ENCODE measurements at regions not wholly inside any gene's neighbourhood (a gene's known extent, or its start where the extent isn't known, plus 50 kb on each side); places are given as distances from the start of the nearest gene placed in this dataset.
"Not testable (repeated sequence)": the region's sequence is repeated elsewhere in the genome, so short reads cannot be mapped to it uniquely, and the experiment has no call there.

GRCh38 chr2:38243186-38243880 lies 133.7 kb downstream of the ATL2 start:
- no peak for DNase-seq (ENCODE audit: low spot score)
- Mint-ChIP-seq H3K27me3 (ENCODE audit: low read depth) (no peaks in the 10 kb centered on the region), H3K4me1 (ENCODE audit: low read depth) (peaks cover 16% of the 10 kb centered on the region), H3K4me3 (ENCODE audit: unreplicated experiment) (no peak overlapping the region), H3K36me3 (ENCODE audit: low read depth) (no peaks in the 10 kb centered on the region), H3K27ac (ENCODE audit: unreplicated experiment) (no peak overlapping the region), H3K9me3 (ENCODE audit: low read depth) (no peaks in the 10 kb centered on the region)
- TF ChIP-seq, protein P1, sequence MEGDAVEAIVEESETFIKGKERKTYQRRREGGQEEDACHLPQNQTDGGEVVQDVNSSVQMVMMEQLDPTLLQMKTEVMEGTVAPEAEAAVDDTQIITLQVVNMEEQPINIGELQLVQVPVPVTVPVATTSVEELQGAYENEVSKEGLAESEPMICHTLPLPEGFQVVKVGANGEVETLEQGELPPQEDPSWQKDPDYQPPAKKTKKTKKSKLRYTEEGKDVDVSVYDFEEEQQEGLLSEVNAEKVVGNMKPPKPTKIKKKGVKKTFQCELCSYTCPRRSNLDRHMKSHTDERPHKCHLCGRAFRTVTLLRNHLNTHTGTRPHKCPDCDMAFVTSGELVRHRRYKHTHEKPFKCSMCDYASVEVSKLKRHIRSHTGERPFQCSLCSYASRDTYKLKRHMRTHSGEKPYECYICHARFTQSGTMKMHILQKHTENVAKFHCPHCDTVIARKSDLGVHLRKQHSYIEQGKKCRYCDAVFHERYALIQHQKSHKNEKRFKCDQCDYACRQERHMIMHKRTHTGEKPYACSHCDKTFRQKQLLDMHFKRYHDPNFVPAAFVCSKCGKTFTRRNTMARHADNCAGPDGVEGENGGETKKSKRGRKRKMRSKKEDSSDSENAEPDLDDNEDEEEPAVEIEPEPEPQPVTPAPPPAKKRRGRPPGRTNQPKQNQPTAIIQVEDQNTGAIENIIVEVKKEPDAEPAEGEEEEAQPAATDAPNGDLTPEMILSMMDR (IDR thresholded peaks at IDR 0.05), result no peak

- Mint-ChIP-seq H3K36me3 (ENCODE audit: low read depth) (no peaks in the 10 kb centered on the region), H3K4me3 (ENCODE audit: unreplicated experiment) (no peak overlapping the region), H3K4me1 (ENCODE audit: low read depth) (peaks cover 30% of the 10 kb centered on the region), H3K9me3 (ENCODE audit: low read depth) (peaks cover 6% of the 10 kb centered on the region), H3K27me3 (ENCODE audit: low read depth) (no peaks in the 10 kb centered on the region), H3K27ac (ENCODE audit: unreplicated experiment) (no peak overlapping the region)
- TF ChIP-seq, protein P1 (IDR thresholded peaks at IDR 0.05), result no peak
- DNase-seq (ENCODE audit: low spot score), result no peak
These were observed 137.6 kb downstream of the ATL2 start for GRCh38 chr2:38239452-38239851.

DNA sequence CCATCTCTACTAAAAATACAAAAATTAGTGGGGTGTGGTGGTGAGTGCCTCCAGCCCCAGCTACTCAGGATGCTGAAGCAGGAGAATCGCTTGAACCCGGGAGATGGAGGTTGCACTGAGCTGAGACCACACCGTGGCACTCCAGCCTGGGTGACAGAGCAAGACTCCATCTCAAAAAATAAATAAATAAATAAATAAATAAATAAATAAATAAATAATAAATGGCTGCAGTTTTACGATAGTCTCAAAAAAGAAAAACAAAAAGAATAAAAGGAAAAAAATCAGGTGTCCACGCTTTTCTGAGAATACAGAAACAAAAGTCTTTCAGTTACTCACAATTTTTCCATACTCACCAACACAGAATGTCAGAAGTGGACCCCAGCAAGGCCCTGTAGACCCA lies 138.4 kb downstream of the ATL2 start:
- not testable (repeated sequence) for DNase-seq (ENCODE audit: low spot score); H3K4me3 Mint-ChIP-seq (ENCODE audit: unreplicated experiment); H3K36me3 Mint-ChIP-seq (ENCODE audit: low read depth); H3K27me3 Mint-ChIP-seq (ENCODE audit: low read depth); H3K9me3 Mint-ChIP-seq (ENCODE audit: low read depth); H3K27ac Mint-ChIP-seq (ENCODE audit: unreplicated experiment)
- H3K4me1 Mint-ChIP-seq (ENCODE audit: low read depth), result peaks cover 37% of the 10 kb centered on the region

- Mint-ChIP-seq H3K4me1 (ENCODE audit: low read depth) (peaks cover 50% of the 10 kb centered on the region), H3K9me3 (ENCODE audit: low read depth) (peaks cover 8% of the 10 kb centered on the region), H3K36me3 (ENCODE audit: low read depth) (no peaks in the 10 kb centered on the region), H3K27ac (ENCODE audit: unreplicated experiment) (peak overlapping the region; percentile 71), H3K4me3 (ENCODE audit: unreplicated experiment) (no peak overlapping the region), H3K27me3 (ENCODE audit: low read depth) (no peaks in the 10 kb centered on the region)
- TF ChIP-seq, protein P1 (IDR thresholded peaks at IDR 0.05), result no peak
- no peak for DNase-seq (ENCODE audit: low spot score)
These were observed 139.8 kb downstream of the ATL2 start for GRCh38 chr2:38237311-38237710.

- TF ChIP-seq, protein P1 (IDR thresholded peaks at IDR 0.05), result peak; percentile 53
- peaks cover 44% of the 10 kb centered on the region for H3K4me1 Mint-ChIP-seq (ENCODE audit: low read depth)
- peak overlapping the region; percentile 65 for H3K27ac Mint-ChIP-seq (ENCODE audit: unreplicated experiment)
- H3K27me3 Mint-ChIP-seq (ENCODE audit: low read depth), result no peaks in the 10 kb centered on the region
- no peaks in the 10 kb centered on the region for H3K36me3 Mint-ChIP-seq (ENCODE audit: low read depth)
- DNase-seq (ENCODE audit: low spot score), result no peak
- H3K4me3 Mint-ChIP-seq (ENCODE audit: unreplicated experiment), result no peak overlapping the region
- peaks cover 8% of the 10 kb centered on the region for H3K9me3 Mint-ChIP-seq (ENCODE audit: low read depth)
These were observed 143.7 kb downstream of the ATL2 start for GRCh38 chr2:38233231-38233983.
